ENCODE measurements at regions not wholly inside any gene's neighbourhood (a gene's known extent, or its start where the extent isn't known, plus 50 kb on each side); places are given as distances from the start of the nearest gene placed in this dataset.

- no peak for DNase-seq (ENCODE audit: low read depth in 3 of 3)
Observed at GRCh38 chr20:40589581-40589980, 99.5 kb downstream of the MAFB start.

DNA sequence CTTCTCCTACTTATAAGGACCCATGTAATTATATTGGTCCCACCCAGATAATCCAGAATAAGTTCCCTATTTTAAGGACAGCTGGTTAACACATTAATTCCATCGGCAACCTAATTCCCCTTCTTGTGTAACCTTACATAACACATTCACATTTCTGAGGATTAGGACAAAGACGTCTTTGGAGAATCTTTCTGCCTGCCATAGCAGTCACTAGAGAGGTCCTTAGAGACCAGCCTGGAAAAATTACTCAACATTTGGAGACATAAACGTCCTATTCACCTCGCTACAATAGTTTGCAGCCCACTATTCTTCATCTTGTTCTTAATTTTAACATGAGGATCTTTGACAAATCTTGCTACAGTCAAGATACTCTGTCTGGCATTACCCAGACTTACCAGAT lies 100.1 kb downstream of the MAFB start:
- no peak for DNase-seq (ENCODE audit: low read depth in 3 of 3)

DNA sequence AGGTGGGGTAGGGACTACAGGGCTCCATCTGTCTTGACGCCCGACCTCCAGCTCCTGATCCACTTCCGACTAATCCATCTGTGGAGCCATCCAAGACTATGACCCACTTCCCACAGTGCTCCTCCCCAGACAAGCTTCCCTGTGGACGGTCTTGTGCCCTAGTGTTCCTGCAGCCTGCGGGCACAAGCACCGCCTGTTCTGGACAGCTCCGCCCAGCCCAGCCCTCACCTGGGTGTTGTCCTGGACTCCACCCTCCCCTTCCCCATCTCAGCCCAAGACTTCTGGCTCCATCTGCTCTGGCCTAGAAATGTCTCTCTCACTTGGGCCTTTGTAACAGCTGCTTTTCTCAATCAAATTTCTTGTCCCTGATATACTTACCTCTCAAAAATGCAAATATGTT lies 102.0 kb downstream of the MAFB start:
- DNase-seq (ENCODE audit: low read depth in 3 of 3) = no peak

- no peak for DNase-seq (ENCODE audit: low read depth in 3 of 3)
Observed at GRCh38 chr20:40584130-40584809, 104.8 kb downstream of the MAFB start.

- no peak for DNase-seq (ENCODE audit: low read depth in 3 of 3)
Observed at GRCh38 chr20:40583636-40584035, 105.4 kb downstream of the MAFB start.

GRCh38 chr20:40583205-40583604 lies 105.8 kb downstream of the MAFB start:
- no peak for DNase-seq (ENCODE audit: low read depth in 3 of 3)

GRCh38 chr20:40582531-40582930 lies 106.5 kb downstream of the MAFB start:
- DNase-seq (ENCODE audit: low read depth in 3 of 3) = no peak

- DNase-seq (ENCODE audit: low read depth in 3 of 3) = no peak
Observed at GRCh38 chr20:40579701-40580100, 109.3 kb downstream of the MAFB start.

GRCh38 chr20:40578961-40579360 lies 110.1 kb downstream of the MAFB start:
- DNase-seq (ENCODE audit: low read depth in 3 of 3) = no peak

DNA sequence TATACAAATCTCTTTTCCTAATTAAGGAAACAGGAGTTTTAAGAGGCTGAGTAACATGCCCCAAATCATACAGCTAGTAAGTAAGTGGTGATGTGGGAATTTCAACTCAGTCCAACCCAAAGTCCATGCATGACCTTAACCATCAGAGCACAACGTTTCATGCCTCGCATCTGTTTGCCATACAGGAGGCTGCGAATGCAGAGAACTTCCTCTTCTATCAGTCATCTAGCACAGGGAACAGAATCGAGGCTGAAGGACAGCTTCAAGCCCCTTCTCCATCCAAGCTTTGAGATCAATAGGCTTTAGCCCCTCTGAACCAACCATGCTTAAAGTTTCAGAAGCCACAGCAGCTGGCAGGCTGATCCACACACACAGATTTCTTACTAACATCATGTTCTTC lies 113.2 kb downstream of the MAFB start:
- DNase-seq (ENCODE audit: low read depth in 3 of 3) = no peak

DNA sequence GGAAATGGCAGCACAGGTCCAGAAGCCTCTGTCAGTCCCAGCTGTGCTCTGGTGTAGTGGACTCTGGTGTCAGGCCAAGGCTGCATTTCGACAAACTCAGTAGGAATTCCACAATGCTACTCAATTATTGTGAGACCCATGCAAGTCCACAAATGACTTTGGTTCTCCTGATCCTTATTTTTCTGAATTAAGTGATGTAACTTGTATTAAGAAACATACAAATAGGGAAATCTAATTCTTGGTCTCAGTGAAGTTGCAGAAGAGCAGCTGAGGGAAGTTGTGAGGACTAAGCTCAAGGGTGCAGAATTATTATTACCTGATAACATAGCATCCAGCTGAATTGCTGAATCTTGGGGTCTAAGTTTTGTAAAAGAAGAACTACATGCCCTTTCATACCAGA lies 116.8 kb downstream of the MAFB start:
- no peak for DNase-seq (ENCODE audit: low read depth in 3 of 3)

GRCh38 chr20:40571639-40572038 lies 117.4 kb downstream of the MAFB start:
- DNase-seq (ENCODE audit: low read depth in 3 of 3) = no peak

DNA sequence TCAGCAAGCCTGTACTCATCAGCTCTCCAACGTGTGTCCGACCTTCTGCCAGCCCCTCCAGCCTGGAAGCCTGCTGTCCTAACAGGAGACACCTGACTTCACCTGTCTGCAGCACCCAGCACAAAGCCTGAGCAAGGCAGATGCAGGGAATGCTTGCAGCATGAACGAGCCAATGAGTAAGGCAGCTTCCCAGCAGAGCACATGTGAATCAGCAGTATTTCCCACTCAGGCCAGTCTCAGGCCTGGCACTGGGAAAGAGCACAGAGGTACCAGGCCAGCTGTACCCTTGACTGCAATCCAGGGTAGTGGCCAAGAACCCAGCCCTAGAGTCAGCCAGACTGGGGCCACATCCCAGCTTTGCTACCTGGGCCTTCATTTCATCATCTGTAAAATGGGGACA lies 120.8 kb downstream of the MAFB start:
- no peak for DNase-seq (ENCODE audit: low read depth in 3 of 3)

DNA sequence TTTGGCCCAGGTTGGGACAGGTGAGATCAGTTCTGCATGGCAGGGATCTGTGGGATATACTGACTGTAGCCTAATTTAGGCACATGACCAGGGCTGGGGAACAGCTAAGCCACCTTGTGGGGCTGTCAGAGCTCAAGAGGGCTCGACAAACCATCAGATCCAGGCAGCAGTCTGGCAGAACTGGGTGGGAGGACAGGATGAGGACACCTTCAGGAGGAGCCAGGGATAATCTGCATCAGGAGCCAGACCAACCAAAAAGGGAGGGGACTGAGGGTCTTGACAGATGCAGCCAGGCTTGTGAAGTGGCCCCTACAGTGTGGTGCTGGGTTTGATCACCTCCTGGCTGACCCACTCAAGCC lies 123.4 kb downstream of the MAFB start:
- DNase-seq (ENCODE audit: low read depth in 3 of 3) = no peak

DNA sequence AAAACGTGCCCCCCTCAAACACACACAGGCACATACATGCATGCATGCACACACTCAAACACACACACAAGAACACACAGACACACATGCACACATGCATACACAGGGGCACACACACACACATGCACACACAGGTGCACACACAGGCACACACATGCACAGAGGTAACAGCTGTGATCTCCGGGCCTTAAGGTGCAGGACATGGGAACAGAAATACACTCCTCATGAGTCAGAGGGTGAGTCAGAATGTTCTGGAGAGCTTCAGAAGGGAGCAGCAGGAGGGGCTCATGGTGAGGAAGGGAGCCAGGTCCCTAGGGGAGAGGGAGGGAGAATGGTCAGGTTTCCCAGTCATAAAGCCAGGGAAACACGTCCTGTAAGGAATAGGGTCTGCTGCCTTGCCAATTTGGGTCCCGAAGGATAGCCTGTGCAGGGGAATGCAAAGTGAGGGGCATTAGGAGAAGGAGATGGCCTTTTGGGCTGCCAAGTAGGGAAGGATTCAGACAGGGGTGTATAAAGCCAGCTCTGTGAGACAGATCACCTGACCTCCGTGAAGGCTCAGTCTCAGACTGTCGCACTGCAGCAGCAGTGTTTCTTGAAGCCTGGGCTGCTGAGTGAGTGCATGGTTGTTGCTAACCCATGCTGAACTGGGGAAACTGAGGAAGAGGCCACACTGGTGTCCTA lies 123.9 kb downstream of the MAFB start:
- DNase-seq (ENCODE audit: low read depth in 3 of 3) = no peak

DNA sequence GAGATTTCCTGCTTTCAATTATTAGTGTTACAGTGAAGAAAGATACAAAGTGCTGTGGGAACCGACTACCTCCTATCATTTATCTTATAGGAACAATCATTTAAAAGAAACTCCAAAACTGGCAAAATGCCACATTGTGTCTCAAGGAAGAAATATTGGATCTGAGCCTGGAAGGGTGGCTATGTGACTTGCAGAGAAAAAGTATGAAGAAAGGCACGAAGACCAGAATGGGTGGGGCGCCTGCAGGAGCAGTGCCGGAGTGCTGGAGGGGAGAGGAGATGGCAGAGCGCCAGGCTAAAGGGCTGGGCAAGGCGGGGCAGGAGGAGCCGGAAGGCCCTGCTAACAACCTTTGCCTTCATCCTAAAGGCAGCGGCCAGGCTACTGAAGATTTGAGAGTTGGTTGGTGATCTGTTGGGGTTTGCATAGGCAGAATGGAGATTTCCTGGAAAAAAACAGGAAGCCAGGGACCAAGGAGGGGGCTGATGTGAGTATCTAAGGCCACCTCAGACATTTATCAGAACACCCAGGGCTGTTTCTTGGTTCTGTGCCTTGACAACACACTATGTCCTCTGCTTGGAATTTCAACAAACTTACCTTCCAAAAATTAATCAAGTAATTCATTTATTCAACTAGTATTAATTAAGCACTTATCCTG lies 125.6 kb downstream of the MAFB start:
- DNase-seq (ENCODE audit: low read depth in 3 of 3) = no peak

DNA sequence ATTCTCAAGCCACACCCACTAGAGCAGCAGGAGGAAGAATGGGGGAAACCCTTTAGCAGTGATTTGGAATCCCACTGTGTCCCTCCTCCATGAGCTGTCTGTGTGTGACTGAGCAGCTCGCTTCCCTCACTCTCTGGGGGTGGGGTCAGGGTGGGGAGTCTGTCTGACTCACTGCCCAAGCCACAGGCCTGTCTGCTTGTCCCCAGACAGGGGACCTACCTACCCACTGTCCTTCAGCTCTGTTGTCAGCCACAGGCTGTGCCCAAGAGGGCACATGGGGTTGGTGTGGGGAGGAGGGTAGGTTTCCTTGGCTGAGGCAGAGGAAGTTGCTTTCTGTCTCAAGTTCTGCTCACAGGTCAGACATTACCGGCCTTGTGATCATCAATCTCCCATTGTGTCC lies 127.0 kb downstream of the MAFB start:
- no peak for DNase-seq (ENCODE audit: low read depth in 3 of 3)

- no peak for DNase-seq (ENCODE audit: low read depth in 3 of 3)
Observed at GRCh38 chr20:40561187-40561586, 127.8 kb downstream of the MAFB start.

GRCh38 chr20:40558212-40558611 lies 130.8 kb downstream of the MAFB start:
- DNase-seq (ENCODE audit: low read depth in 3 of 3) = no peak

DNA sequence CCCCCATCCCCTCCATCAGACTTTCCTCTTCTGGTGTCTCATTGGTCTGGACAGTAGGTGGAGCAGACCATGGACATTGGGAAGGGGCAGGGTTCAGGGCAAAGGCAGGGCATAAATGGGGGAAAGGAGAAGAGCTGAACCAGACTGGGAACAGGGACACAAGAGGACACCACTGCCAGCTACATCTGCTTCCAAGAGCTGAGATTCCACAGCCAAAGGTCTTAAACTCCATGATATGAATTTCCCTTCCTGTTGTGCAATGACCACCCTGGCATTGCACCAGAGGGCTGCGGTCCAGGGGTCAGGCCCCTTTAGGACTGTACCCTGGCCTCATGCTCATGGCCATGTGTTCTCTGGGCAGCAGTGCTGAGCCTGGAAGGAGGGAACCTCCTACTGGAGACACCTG lies 137.9 kb downstream of the MAFB start:
- no peak for DNase-seq (ENCODE audit: low read depth in 3 of 3)

GRCh38 chr20:40547483-40548091 lies 141.4 kb downstream of the MAFB start:
- no peak for DNase-seq (ENCODE audit: low read depth in 3 of 3)

DNA sequence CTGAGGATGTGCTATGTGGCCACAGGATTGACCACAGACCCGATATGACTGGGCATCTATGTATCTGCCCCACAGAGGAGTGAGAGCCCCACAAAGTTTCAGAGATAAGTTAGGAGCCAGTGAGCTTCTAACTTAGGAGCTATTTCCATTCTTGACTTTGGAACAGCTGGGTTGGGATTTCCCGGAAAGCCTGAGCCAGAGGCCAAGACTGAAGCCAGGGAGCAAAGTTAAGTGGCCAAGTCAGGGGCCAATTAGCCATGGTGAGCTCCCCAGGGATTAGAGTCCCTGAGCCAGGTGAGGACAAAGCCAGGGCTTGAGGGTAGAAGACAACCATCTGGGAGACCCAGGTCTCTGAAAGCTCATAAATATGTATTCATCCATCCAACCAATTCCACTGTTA lies 143.6 kb downstream of the MAFB start:
- DNase-seq (ENCODE audit: low read depth in 3 of 3) = no peak

GRCh38 chr20:40542065-40542464 lies 147.0 kb downstream of the MAFB start:
- no peak for DNase-seq (ENCODE audit: low read depth in 3 of 3)
